Naive thymus-derived CD8-positive, alpha-beta T cell (primary cell): ENCODE measurements at regions not wholly inside any gene's neighbourhood (a gene's known extent, or its start where the extent isn't known, plus 50 kb on each side); places are given as distances from the start of the nearest gene placed in this dataset.
"Not testable (repeated sequence)": the region's sequence is repeated elsewhere in the genome, so short reads cannot be mapped to it uniquely, and the experiment has no call there.

Experiments used
- ATAC-seq, 2 donors: fragments of 150-1000 bp; cut with Tn5 transposase in 1 of 2; sonication (Bioruptor Pico), chemical (Tn5 transposase) in 1 of 2; 1 replicate in 1 of 2; 2 replicates in 1 of 2; pipeline ENCODE4 v1.10.0; 2021; ENCODE audit warnings: mild to moderate bottlenecking in 2 of 2, moderate library complexity in 2 of 2
- POLR2A ChIA-PET: fragments of 350-600 bp; sonication (Branson Sonifier 250); formaldehyde crosslinking; loops from one replicate; lab custom pipeline; 2021; ENCODE audit warnings: antibody characterized with exemption; lab: Charles Lee
- DNase-seq, 10 donors: peaks; one replicate each; pipeline versions ENCODE4 v3.0.0 to v3.0.0-alpha.2; 2020 to 2022
- H3K27ac Mint-ChIP-seq, 10 donors: one replicate each; pipeline ENCODE4 v1.8.0; 2020 to 2022; ENCODE audit warnings: mild to moderate bottlenecking in 10 of 10, mixed read lengths in 10 of 10, moderate library complexity in 4 of 10, inconsistent platforms in 1 of 10
- H3K27me3 Mint-ChIP-seq, 5 donors: one replicate each; pipeline ENCODE4 v1.8.0; 2021 to 2022; ENCODE audit warnings: mixed read lengths in 5 of 5
- H3K36me3 Mint-ChIP-seq, 3 donors: one replicate each; pipeline ENCODE4 v1.8.0; 2020 to 2022; ENCODE audit warnings: mixed read lengths in 3 of 3, mild to moderate bottlenecking in 2 of 3, inconsistent platforms in 1 of 3
- H3K4me1 Mint-ChIP-seq, 4 donors: one replicate each; pipeline ENCODE4 v1.8.0; 2021 to 2022; ENCODE audit warnings: mixed read lengths in 4 of 4
- H3K4me3 Mint-ChIP-seq, 10 donors: one replicate each; pipeline ENCODE4 v1.8.0; 2020 to 2022; ENCODE audit warnings: mild to moderate bottlenecking in 10 of 10, mixed read lengths in 10 of 10, moderate library complexity in 6 of 10, inconsistent platforms in 1 of 10
- H3K9me3 Mint-ChIP-seq, 9 donors: one replicate each; pipeline ENCODE4 v1.8.0; 2020 to 2022; ENCODE audit warnings: mixed read lengths in 9 of 9, mild to moderate bottlenecking in 3 of 9, inconsistent platforms in 1 of 9, moderate library complexity in 1 of 9

- Mint-ChIP-seq H3K36me3 (no peaks in the 10 kb centered on the region), H3K4me1 (no peaks in the 10 kb centered on the region), H3K9me3 (peaks cover 0 to 6% (median 0%) of the 10 kb centered on the region in 9 donors), H3K27ac (peak overlapping the region in 1 of 10 donors; percentile 12), H3K4me3 (no peak overlapping the region), H3K27me3 (peaks cover 1 to 27% (median 14%) of the 10 kb centered on the region in 5 donors)
- DNase-seq (no peak), ATAC-seq (no peak)
- POLR2A ChIA-PET: no interaction called here
Observed at GRCh38 chr1:29592731-29593130, 356.4 kb downstream of the PTPRU start.

DNA sequence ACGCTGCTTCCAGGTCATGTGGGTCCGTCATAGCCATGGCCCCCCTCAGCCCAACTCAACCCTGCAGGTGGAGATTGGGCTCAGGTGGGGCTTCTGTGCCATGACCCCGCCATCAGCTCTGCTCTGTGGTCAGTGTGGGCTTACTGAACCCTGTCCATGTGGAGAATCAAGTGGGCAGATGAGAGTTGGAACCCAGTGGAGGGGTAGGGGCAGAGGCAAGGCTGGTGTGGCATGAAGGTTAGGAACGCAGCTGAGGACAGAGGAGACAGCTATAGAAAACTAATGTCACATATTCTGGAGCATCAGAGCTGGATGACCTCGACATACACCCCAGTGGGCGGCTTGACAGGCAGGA, 355.9 kb downstream of the PTPRU start:
- H3K27ac Mint-ChIP-seq: no peak overlapping the region
- no peaks in the 10 kb centered on the region for H3K4me1 Mint-ChIP-seq
- peaks cover 1 to 32% (median 18%) of the 10 kb centered on the region in 5 donors for H3K27me3 Mint-ChIP-seq
- POLR2A ChIA-PET: no interaction called here
- H3K4me3 Mint-ChIP-seq: no peak overlapping the region
- H3K9me3 Mint-ChIP-seq: peaks cover 0 to 6% (median 0%) of the 10 kb centered on the region in 9 donors
- no peaks in the 10 kb centered on the region for H3K36me3 Mint-ChIP-seq
- no peak for DNase-seq
- no peak for ATAC-seq

- Mint-ChIP-seq H3K4me3 (no peak overlapping the region), H3K4me1 (no peaks in the 10 kb centered on the region), H3K9me3 (peaks cover 0 to 6% (median 2%) of the 10 kb centered on the region in 9 donors), H3K36me3 (no peaks in the 10 kb centered on the region), H3K27ac (no peak overlapping the region), H3K27me3 (peaks cover 5 to 37% (median 18%) of the 10 kb centered on the region in 5 donors)
- no peak for ATAC-seq
- POLR2A ChIA-PET: no interaction called here
- DNase-seq: no peak
Observed at GRCh38 chr1:29591601-29592260, 355.4 kb downstream of the PTPRU start.

- ATAC-seq: no peak
- Mint-ChIP-seq H3K9me3 (peaks cover 0 to 6% (median 4%) of the 10 kb centered on the region in 9 donors), H3K36me3 (no peaks in the 10 kb centered on the region), H3K27ac (no peak overlapping the region), H3K4me1 (no peaks in the 10 kb centered on the region), H3K27me3 (peaks cover 5 to 39% (median 14%) of the 10 kb centered on the region in 5 donors), H3K4me3 (no peak overlapping the region)
- no peak for DNase-seq
- POLR2A ChIA-PET: no interaction called here
Observed at GRCh38 chr1:29590583-29591565, 354.6 kb downstream of the PTPRU start.

GRCh38 chr1:29589716-29590115, 353.4 kb downstream of the PTPRU start:
- H3K27me3 Mint-ChIP-seq: peaks cover 5 to 44% (median 14%) of the 10 kb centered on the region in 5 donors
- H3K27ac Mint-ChIP-seq, POLR2A ChIA-PET, H3K36me3 Mint-ChIP-seq, H3K9me3 Mint-ChIP-seq, DNase-seq, H3K4me3 Mint-ChIP-seq, ATAC-seq, H3K4me1 Mint-ChIP-seq: not testable (repeated sequence)

DNA sequence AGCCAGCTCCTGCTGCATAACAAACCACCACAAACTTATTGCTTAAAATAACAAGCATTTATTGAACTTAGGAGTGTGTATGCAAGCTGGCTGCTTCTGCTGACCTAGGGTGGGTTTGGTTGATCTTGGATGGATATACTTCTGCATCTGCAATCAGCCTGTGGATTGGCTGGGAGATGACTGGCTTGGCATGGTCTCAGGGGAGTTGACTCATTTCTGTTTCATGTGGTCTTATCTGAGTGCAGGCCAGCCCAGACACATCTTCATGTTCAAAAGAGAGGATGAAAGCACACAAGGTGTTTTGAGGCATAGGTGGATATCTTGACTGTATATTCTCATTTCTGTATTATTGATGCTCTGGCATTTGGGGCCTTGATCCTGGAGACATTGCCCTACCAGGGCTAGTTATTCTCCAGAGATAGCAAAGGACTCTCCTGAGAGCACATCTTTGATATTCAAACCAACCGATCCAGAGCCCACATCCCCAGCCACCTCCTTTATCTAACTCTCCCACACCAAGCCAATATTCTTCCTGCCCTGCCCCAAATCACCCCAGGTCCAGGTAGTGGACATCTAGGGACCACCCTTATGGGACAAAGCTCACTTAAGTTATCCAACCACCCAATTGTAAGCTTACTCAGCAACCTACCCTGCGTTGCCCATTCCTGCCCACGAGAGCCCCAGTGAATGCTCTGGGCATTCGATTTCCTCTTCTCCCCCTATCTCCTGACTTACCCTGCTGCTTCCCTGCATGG, 350.8 kb downstream of the PTPRU start:
- POLR2A ChIA-PET: no interaction called here
- DNase-seq (no peak), ATAC-seq (no peak)
- Mint-ChIP-seq H3K9me3 (peaks cover 0 to 6% (median 4%) of the 10 kb centered on the region in 9 donors), H3K27ac (no peak overlapping the region), H3K4me3 (no peak overlapping the region), H3K4me1 (no peaks in the 10 kb centered on the region), H3K36me3 (no peaks in the 10 kb centered on the region), H3K27me3 (peaks cover 2 to 50% (median 9%) of the 10 kb centered on the region in 5 donors)

DNA sequence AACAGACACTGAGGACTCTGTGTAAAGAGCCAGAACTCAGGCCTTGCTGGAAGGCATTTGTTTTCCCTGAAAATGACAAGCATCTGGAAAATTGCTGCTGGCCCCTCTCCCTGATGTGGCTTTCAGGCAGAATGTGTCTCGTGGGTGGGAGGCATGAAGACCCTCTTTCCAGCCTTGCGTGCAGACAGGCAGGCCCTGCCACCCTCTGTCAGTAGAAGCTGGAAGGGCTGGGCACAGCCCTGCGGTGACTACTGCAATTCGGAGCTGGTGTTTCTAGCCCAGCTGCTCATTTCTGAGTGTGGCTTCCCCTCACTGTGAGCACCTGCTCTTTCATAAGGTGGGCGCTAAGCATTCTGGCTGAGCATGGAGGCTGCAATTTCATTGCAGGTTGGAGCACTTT, 349.9 kb downstream of the PTPRU start:
- no peaks in the 10 kb centered on the region for H3K4me1 Mint-ChIP-seq
- no peak overlapping the region for H3K27ac Mint-ChIP-seq
- DNase-seq: no peak
- H3K4me3 Mint-ChIP-seq: no peak overlapping the region
- POLR2A ChIA-PET: no interaction called here
- no peaks in the 10 kb centered on the region for H3K36me3 Mint-ChIP-seq
- peaks cover 2 to 45% (median 12%) of the 10 kb centered on the region in 5 donors for H3K27me3 Mint-ChIP-seq
- no peak for ATAC-seq
- peaks cover 0 to 6% (median 4%) of the 10 kb centered on the region in 9 donors for H3K9me3 Mint-ChIP-seq

DNA sequence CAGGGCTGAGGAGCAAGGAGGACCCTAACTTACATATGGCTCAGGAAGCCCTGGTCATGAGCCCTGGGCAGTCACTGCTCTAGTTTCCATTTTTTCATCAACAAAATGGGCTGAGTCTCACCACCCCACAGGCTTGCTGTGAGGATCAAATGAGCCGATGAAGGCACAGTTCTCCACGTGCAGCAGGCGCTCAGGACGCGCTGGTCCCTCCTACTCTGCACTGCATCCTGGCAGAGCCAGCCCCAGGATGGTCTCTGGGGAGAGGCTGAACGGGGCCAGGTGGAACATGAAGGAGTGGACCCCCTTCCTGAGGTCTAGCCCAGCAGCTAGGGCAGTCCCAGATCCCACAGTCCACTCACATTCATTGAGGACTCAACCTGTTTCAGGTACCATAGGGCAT, 349.3 kb downstream of the PTPRU start:
- DNase-seq: no peak
- POLR2A ChIA-PET: no interaction called here
- peaks cover 2 to 45% (median 12%) of the 10 kb centered on the region in 5 donors for H3K27me3 Mint-ChIP-seq
- no peaks in the 10 kb centered on the region for H3K36me3 Mint-ChIP-seq
- no peaks in the 10 kb centered on the region for H3K4me1 Mint-ChIP-seq
- no peak overlapping the region for H3K4me3 Mint-ChIP-seq
- peaks cover 0 to 6% (median 4%) of the 10 kb centered on the region in 9 donors for H3K9me3 Mint-ChIP-seq
- H3K27ac Mint-ChIP-seq: no peak overlapping the region
- no peak for ATAC-seq

DNA sequence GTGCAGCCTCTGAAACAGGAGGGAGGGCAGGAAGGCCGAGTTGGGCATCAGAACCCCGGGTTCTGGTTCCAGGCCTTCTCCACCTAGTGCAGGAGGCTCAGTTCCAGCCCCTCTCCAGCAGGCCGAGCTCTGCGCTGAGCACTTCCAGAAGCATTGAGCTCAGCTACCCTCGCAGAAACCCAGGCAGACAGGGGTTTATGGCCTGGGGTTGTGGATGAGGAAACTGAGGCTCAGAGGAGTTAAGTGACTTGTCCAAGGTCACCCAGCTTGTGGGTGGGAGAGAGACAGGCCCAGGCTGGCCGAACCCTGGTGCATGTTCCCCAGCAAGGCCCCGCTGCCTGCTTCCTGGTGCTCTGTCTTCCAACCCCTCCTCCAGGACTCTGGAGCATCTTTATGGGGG, 348.9 kb downstream of the PTPRU start:
- Mint-ChIP-seq H3K4me3 (no peak overlapping the region), H3K36me3 (no peaks in the 10 kb centered on the region), H3K27me3 (peaks cover 2 to 41% (median 10%) of the 10 kb centered on the region in 5 donors), H3K27ac (no peak overlapping the region), H3K4me1 (no peaks in the 10 kb centered on the region), H3K9me3 (peaks cover 0 to 6% (median 3%) of the 10 kb centered on the region in 9 donors)
- DNase-seq (no peak), ATAC-seq (no peak)
- POLR2A ChIA-PET: no interaction called here

GRCh38 chr1:29584776-29585175, 348.5 kb downstream of the PTPRU start:
- H3K4me1 Mint-ChIP-seq: no peaks in the 10 kb centered on the region
- H3K9me3 Mint-ChIP-seq: peaks cover 0 to 6% (median 2%) of the 10 kb centered on the region in 9 donors
- no peak overlapping the region for H3K27ac Mint-ChIP-seq

GRCh38 chr1:29584362-29584761, 348.0 kb downstream of the PTPRU start:
- H3K27ac Mint-ChIP-seq: no peak overlapping the region
- no peaks in the 10 kb centered on the region for H3K36me3 Mint-ChIP-seq
- H3K4me1 Mint-ChIP-seq: no peaks in the 10 kb centered on the region
- H3K4me3 Mint-ChIP-seq: no peak overlapping the region
- H3K27me3 Mint-ChIP-seq: peaks cover 0 to 34% (median 9%) of the 10 kb centered on the region in 5 donors
- POLR2A ChIA-PET: no interaction called here
- DNase-seq (no peak), ATAC-seq (no peak)
- peaks cover 0 to 6% (median 2%) of the 10 kb centered on the region in 9 donors for H3K9me3 Mint-ChIP-seq

More at GRCh38 chr1:29584776-29585175, 348.5 kb downstream of the PTPRU start:
- DNase-seq: no peak
- ATAC-seq: no peak
- H3K4me3 Mint-ChIP-seq: no peak overlapping the region
- peaks cover 2 to 37% (median 9%) of the 10 kb centered on the region in 5 donors for H3K27me3 Mint-ChIP-seq
- H3K36me3 Mint-ChIP-seq: no peaks in the 10 kb centered on the region
- POLR2A ChIA-PET: no interaction called here

DNA sequence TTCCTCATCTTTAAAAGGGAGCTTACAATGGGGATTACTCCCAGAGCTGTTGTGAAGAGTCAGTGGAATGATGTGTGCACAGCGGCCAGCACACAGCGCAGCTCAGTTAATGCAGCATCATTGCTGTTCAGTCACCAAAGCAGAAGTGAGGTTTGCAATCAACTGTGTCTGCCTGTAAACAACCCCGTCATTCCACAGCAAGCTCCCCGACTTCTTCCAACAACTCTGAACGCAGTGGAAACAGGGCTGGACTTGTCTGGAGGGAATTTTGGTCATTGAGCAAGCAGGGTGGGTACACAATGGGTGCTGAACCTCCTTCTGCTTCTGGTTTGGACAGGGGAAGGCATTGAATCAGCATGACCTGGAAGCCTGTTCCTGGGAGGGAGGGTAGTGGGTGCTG, 347.4 kb downstream of the PTPRU start:
- H3K27ac Mint-ChIP-seq: no peak overlapping the region
- POLR2A ChIA-PET: no interaction called here
- peaks cover 0 to 34% (median 9%) of the 10 kb centered on the region in 5 donors for H3K27me3 Mint-ChIP-seq
- H3K4me1 Mint-ChIP-seq: no peaks in the 10 kb centered on the region
- peaks cover 0 to 6% (median 2%) of the 10 kb centered on the region in 9 donors for H3K9me3 Mint-ChIP-seq
- H3K4me3 Mint-ChIP-seq: no peak overlapping the region
- H3K36me3 Mint-ChIP-seq: no peaks in the 10 kb centered on the region
- DNase-seq (no peak), ATAC-seq (no peak)
